ENCODE measurements at regions not wholly inside any gene's neighbourhood (a gene's known extent, or its start where the extent isn't known, plus 50 kb on each side); places are given as distances from the start of the nearest gene placed in this dataset.

DNA sequence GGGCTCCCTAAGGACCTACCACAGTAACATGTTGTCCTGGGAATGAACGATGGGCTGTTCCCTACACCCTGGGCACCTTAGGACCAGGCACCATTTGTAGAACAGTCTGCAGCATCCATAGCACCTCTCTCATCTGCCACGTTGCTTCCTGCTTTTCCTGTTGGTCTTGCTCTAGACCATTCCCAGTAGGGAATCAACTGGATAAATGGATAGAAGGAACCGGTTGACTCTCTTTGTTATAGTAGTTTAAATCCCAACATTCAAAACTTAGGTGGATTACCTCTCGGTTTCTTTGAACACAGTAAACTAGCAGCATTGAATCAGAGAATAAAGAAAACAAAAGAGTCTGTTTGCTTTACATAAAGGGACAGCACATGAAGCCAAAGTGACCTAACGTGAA lies 159.1 kb downstream of the HS3ST3B1 start:
- H3K27me3 ChIP-seq (ENCODE audit: insufficient read depth, low read length) = no peaks in the 10 kb centered on the region
- no peaks in the 10 kb centered on the region for H4K20me1 ChIP-seq (ENCODE audit: insufficient read depth, low read length)
- no peaks in the 10 kb centered on the region for H3K79me2 ChIP-seq (ENCODE audit: insufficient read depth, low read length)
- TF ChIP-seq, protein P1, sequence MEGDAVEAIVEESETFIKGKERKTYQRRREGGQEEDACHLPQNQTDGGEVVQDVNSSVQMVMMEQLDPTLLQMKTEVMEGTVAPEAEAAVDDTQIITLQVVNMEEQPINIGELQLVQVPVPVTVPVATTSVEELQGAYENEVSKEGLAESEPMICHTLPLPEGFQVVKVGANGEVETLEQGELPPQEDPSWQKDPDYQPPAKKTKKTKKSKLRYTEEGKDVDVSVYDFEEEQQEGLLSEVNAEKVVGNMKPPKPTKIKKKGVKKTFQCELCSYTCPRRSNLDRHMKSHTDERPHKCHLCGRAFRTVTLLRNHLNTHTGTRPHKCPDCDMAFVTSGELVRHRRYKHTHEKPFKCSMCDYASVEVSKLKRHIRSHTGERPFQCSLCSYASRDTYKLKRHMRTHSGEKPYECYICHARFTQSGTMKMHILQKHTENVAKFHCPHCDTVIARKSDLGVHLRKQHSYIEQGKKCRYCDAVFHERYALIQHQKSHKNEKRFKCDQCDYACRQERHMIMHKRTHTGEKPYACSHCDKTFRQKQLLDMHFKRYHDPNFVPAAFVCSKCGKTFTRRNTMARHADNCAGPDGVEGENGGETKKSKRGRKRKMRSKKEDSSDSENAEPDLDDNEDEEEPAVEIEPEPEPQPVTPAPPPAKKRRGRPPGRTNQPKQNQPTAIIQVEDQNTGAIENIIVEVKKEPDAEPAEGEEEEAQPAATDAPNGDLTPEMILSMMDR (IDR thresholded peaks at IDR 0.05; ENCODE audit: extremely low read depth, low read depth, low read length) = no peak
- H3K4me3 ChIP-seq (ENCODE audit: insufficient read depth, low read length) = no peak overlapping the region
- no peak for DNase-seq (ENCODE audit: insufficient read length, low spot score, missing footprints)
- no peak overlapping the region for H3K27ac ChIP-seq (ENCODE audit: low read depth, low read length)
- H2AFZ ChIP-seq (ENCODE audit: low read length) = no peak overlapping the region
- no peaks in the 10 kb centered on the region for H3K9me3 ChIP-seq (ENCODE audit: low read depth, low read length)
- no peaks in the 10 kb centered on the region for H3K4me1 ChIP-seq (ENCODE audit: insufficient read depth, low read length)
- H3K4me2 ChIP-seq (ENCODE audit: insufficient read depth, low read length) = no peak overlapping the region
- no peaks in the 10 kb centered on the region for H3K36me3 ChIP-seq (ENCODE audit: insufficient read depth, low read length)

DNA sequence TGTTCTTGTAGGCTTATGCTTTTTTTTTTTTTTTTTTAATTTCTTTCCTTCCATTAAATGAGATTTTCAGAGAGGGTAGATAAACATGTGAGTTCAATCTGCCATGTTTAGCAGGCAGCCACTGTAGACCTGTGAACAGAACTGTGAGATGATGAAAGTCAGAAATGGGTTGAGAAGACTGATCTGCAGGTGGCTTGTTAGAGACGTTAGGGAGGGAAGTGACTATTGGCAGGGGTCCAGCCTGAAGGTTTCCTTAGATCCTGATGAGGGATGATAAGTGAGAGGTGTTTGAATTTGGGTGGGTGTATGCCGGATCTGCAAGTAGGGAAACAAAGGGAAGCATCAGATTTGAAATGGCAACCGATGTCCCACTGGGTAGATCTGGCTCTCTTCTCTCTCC lies 157.8 kb downstream of the HS3ST3B1 start:
- H3K4me2 ChIP-seq (ENCODE audit: insufficient read depth, low read length) = no peak overlapping the region
- H3K27ac ChIP-seq (ENCODE audit: low read depth, low read length) = no peak overlapping the region
- H3K9me3 ChIP-seq (ENCODE audit: low read depth, low read length) = no peaks in the 10 kb centered on the region
- no peaks in the 10 kb centered on the region for H3K4me1 ChIP-seq (ENCODE audit: insufficient read depth, low read length)
- TF ChIP-seq, protein P1 (IDR thresholded peaks at IDR 0.05; ENCODE audit: extremely low read depth, low read depth, low read length) = no peak
- H2AFZ ChIP-seq (ENCODE audit: low read length) = no peak overlapping the region
- H3K79me2 ChIP-seq (ENCODE audit: insufficient read depth, low read length) = no peaks in the 10 kb centered on the region
- no peak for DNase-seq (ENCODE audit: insufficient read length, low spot score, missing footprints)
- no peak overlapping the region for H3K4me3 ChIP-seq (ENCODE audit: insufficient read depth, low read length)
- no peaks in the 10 kb centered on the region for H3K27me3 ChIP-seq (ENCODE audit: insufficient read depth, low read length)
- H3K36me3 ChIP-seq (ENCODE audit: insufficient read depth, low read length) = no peaks in the 10 kb centered on the region
- H4K20me1 ChIP-seq (ENCODE audit: insufficient read depth, low read length) = no peaks in the 10 kb centered on the region

DNA sequence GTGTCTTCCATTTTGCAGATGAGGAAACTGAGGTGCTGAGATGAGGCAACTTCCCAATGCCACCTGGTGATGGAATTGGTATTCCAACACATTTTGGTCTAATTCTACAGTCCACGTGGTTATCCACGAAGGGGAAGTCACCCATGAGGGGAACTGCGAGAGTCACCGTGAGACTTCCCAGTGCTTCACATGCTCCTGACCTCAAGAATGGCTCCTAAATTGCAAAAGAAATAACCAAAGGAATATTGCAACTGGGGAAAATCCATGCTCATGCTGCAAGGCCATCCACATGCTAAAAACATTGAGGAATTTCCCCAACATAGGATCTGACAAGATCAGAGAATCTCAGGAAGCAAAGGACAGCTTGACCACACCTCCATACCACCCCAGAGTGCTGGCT lies 153.9 kb downstream of the HS3ST3B1 start:
- Histone ChIP-seq H4K20me1 (ENCODE audit: insufficient read depth, low read length) (no peaks in the 10 kb centered on the region), H3K4me2 (ENCODE audit: insufficient read depth, low read length) (no peak overlapping the region), H3K4me1 (ENCODE audit: insufficient read depth, low read length) (no peaks in the 10 kb centered on the region), H3K27ac (ENCODE audit: low read depth, low read length) (no peak overlapping the region), H3K9me3 (ENCODE audit: low read depth, low read length) (no peaks in the 10 kb centered on the region), H3K4me3 (ENCODE audit: insufficient read depth, low read length) (no peak overlapping the region), H2AFZ (ENCODE audit: low read length) (no peak overlapping the region), H3K27me3 (ENCODE audit: insufficient read depth, low read length) (peaks cover 4% of the 10 kb centered on the region), H3K36me3 (ENCODE audit: insufficient read depth, low read length) (no peaks in the 10 kb centered on the region), H3K79me2 (ENCODE audit: insufficient read depth, low read length) (no peaks in the 10 kb centered on the region)
- DNase-seq (ENCODE audit: insufficient read length, low spot score, missing footprints) = no peak
- TF ChIP-seq, protein P1 (IDR thresholded peaks at IDR 0.05; ENCODE audit: extremely low read depth, low read depth, low read length) = no peak

DNA sequence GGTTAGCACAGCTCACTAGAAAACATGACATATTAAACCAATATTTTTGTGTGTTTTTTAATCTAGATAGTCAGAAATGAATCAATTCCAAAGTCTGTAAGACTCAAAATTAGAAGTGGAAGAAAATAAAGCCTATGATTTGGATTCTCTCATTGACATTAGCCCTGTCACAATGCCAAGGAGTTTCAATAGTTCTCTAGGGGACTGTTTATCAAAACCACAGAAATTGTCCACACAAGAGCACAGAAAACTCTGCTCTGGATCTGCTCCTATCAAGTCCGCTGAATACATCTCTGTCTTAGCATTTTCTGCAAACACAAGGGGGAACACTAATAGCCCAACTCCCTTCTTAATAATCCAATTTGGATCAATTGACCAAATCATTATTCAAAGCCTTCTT lies 152.0 kb downstream of the HS3ST3B1 start:
- TF ChIP-seq, protein P1 (IDR thresholded peaks at IDR 0.05; ENCODE audit: extremely low read depth, low read depth, low read length) = no peak
- no peaks in the 10 kb centered on the region for H3K79me2 ChIP-seq (ENCODE audit: insufficient read depth, low read length)
- no peaks in the 10 kb centered on the region for H3K9me3 ChIP-seq (ENCODE audit: low read depth, low read length)
- H3K4me1 ChIP-seq (ENCODE audit: insufficient read depth, low read length) = no peaks in the 10 kb centered on the region
- no peak overlapping the region for H2AFZ ChIP-seq (ENCODE audit: low read length)
- H3K27me3 ChIP-seq (ENCODE audit: insufficient read depth, low read length) = peaks cover 4% of the 10 kb centered on the region
- no peak overlapping the region for H3K4me3 ChIP-seq (ENCODE audit: insufficient read depth, low read length)
- no peaks in the 10 kb centered on the region for H3K36me3 ChIP-seq (ENCODE audit: insufficient read depth, low read length)
- no peak overlapping the region for H3K4me2 ChIP-seq (ENCODE audit: insufficient read depth, low read length)
- DNase-seq (ENCODE audit: insufficient read length, low spot score, missing footprints) = no peak
- H4K20me1 ChIP-seq (ENCODE audit: insufficient read depth, low read length) = no peaks in the 10 kb centered on the region
- H3K27ac ChIP-seq (ENCODE audit: low read depth, low read length) = no peak overlapping the region
